ENCODE measurements at regions not wholly inside any gene's neighbourhood (a gene's known extent, or its start where the extent isn't known, plus 50 kb on each side); places are given as distances from the start of the nearest gene placed in this dataset.
"Not testable (repeated sequence)": the region's sequence is repeated elsewhere in the genome, so short reads cannot be mapped to it uniquely, and the experiment has no call there.

DNA sequence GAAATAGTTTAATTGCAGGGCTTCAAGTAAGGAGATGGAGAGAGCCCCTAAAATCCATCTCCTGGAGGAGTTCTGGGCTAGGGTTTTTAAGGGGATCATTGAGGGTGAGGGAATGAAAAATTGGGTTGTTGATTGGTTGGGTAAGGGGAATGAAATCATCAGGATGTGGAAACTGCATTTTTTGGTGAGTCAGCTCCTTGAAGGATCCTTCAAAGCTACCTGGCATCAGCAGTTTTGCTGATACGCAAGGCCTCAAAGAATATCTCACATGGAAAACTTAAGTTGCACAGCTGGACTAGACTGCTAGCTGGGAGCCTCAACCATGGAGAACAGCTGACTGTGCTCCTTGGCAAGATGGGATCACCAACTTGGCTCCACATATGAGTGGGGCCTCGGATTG lies 136.7 kb downstream of the FGF10 start:
- no peak for DNase-seq (ENCODE audit: low spot score)

DNA sequence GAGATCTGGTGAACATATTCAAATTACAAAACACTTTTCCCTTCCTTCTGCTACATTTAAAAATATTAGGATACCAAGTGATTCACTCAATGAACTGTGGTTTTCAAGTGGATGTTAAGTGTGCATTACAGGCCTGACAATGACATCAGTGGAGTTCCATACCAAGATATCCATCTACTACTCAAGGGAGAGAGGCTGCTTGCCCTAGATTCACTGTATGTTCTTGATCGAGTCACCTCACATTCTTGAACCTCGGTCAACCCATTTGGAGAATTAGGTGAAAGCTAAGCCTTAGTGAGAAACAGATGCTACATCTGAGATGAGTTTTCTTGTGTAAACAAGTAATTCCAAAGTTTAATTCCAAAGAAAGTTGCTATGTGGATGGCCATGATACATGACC lies 142.2 kb downstream of the FGF10 start:
- DNase-seq (ENCODE audit: low spot score): no peak

DNA sequence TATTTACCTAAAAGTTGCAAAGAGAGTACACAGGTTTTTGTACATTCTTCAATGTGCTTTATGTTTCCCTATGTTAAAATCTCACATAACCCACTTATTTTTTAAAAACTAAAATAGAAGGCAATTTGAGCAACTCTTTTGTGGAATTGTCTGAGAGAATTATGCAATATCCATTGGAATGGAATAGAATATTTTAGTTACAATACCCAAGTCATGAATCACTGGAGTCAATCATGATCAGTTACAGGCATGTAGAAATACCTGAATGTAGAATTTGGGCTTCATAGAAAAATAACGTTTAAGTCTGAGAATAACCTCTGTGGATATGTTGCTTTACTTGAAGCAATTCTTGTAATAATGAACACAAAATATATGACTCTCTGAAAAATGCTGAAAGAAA lies 143.3 kb downstream of the FGF10 start:
- DNase-seq (ENCODE audit: low spot score): no peak

DNA sequence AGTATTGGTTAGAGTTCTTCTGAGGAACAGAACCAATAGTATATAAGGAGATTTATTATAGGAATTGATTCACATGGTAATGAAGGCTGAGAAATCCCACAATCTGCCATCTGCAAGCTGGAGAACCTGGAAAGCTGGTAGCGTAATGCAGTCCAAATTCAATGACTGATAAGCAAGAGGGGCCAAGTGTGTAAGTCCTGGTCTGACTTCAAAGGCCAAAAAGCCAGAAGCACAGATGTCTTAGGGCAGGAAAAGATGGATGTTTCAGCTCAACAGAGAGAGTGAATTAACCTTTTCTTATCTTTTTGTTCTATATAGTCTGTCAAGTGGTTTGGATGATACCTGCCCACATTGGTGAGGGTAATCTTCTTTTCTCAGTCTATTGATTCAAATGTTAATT lies 146.4 kb downstream of the FGF10 start:
- DNase-seq (ENCODE audit: low spot score): no peak

DNA sequence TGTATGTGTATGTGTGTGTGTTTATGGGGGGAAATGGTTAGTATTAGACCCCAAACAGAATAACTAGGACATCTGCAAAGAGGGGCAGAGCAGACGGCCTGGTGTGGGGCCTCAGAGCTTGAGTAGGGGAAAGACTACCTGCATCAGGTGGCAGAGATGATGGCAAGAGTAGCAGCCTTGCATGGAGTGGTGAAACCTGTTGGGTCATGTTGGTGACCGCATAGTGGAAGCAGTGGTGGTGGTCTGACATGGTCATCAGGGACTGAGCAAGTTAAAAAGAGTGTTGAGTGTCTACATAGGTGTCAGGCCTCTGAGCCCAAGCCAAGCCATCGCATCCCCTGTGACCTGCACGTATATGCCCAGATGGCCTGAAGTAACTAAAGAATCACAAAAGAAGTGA lies 153.2 kb downstream of the FGF10 start:
- DNase-seq (ENCODE audit: low spot score): no peak

DNA sequence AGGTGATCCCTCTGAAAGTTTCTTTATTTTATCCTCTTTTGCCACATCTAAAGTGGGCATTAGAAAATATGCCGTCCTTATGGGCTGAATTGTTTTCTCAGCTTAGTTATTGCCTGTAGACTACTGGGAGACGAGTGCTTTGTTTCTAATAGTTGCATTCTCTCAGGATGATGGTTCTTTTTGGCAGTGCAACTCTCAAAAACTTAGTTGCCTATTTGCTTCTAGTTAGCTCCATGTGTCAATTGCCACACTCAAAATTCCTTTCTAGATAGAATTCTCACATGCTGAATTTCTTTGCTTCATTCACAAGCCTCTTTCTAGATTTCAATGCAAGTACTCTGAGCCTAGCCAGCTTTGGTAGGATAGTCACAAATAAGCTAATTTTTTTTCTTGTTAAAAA lies 155.5 kb downstream of the FGF10 start:
- no peak for DNase-seq (ENCODE audit: low spot score)

DNA sequence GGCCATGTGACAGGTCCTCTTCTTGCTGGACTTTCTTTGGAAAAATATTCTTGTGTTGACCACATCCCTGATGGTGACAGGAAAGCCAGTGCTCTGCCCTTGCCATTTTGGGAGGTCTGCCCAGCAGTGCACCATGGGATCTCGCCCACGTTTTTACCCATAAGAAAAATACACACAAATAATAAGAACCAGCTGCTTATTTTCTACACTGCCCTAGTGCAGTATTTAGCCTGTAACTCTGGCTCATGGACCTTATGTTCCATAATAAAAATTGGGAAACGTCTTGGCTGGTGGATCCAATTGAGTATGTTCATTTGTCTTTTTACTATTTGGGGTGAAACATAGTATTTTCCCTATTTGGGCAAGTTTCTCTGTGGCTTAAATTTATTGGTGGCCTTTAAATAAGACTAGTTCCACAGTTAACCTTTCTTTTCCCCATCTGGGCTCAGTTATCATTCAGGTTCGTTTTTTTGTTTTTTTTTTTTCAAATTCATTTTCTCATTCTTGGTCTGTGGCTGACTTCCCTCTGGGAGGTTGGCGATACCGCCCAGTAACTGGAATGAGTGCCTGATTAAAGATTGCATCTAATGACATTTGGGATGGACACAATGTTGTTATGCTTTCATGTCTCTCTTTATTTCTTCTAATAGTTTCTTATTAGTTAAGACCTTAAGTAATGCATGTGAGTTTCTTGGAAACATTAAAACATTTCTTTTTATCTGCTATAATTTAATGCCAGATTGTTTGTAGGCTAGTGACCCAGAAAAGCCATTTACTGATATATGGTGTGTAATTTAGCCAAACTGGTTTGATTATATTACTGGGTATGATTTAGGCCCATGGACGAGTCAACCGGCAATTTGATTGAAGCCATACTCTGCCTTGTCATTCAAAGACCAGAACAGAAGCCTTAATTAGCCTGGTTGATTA lies 163.7 kb downstream of the FGF10 start:
- no peak for DNase-seq (ENCODE audit: low spot score)

DNA sequence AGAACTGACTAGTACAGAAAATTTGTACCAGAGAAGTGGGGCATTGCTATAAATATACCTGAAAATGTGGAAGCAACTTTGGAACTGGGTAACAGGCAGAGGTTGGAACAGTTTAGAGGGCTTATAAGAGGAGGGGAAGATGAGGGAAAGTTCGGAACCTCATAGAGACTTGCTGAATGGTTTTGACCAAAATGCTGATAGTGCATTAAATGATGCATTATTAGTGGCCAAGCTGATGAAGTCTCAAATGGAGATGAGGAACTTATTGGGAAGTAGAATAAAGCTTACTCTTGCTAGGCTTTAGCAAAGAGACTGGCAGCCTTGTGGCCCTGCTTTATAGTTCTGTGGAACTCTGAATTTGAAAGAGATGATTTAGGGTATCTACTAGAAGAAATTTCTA lies 189.8 kb downstream of the FGF10 start:
- no peak for DNase-seq (ENCODE audit: low spot score)

DNA sequence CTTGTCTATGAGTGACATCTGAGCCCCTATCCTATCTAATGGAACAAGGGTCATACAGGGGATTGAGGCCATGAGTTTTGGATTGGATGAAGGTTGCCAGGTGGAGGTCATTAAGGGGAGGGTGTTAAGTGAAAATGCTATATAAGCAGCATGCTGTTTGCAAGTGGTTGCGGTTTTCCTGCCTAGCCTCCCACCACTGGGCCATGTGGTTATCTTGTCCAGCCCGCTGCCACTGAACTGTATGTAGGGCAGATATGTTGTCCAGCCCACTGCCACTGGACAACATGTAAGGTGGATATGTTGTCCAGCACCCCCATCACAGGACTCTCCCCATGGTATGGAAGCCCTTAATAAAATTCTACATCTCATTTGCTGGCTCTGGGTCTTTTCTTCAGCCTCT lies 200.0 kb downstream of the FGF10 start:
- DNase-seq (ENCODE audit: low spot score): no peak

DNA sequence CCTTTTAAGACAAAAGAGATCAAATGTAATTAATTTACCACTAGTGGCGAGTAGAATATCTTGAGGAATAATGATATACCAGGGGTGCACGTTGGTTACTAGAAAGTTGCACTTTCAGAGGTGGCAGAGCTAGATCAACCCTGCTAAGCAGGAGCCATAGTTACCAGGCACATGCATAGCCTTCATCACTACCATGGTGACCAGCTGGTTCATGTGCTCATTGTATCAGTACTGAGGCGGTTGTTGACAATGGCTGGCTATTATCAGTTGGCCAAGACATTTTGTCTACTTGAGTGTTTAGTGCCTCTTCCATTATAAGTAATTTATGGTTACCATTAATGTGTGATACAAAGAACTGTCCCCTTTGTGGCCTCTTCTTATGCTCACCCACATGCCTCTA lies 201.2 kb downstream of the FGF10 start:
- DNase-seq (ENCODE audit: low spot score): no peak

DNA sequence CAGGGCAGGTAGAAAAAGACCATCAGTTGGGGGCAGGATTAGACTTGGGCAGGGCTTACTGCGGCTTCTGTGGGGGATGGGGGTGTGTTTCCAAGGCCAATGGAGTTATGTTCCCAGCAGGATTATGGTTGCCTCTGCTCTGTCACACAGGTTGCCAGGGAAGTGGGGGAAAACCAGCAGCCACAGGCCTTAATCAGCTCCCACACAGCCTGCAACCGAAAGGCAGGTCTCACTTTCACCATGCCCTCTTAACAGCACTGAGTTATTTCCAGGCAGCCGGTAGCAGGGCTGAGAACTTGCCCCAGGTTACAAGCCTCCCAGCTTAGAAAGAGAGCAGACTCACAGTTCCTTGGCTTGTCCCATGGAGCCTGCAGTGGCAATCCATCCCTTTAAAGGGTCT lies 205.5 kb downstream of the FGF10 start:
- DNase-seq (ENCODE audit: low spot score): peak; percentile 62

DNA sequence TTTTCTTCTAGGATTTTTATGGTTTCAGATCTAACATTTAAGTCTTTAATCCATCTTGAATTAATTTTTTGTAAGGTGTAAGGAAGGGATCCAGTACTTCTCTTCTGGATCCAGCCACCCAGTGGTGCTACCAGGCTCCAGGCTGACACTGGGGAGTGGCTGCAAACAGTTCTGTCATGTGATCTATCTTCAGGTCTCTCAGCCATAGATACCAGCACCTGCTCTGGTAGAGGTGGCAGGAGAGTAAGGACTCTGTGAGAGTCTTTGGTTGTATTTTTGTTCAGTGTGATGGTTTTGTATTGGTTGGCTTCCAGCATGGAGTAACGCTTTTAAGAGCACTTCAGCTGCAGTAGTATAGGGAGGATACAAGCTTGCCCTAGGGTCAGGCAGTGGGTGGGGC lies 205.9 kb downstream of the FGF10 start:
- DNase-seq (ENCODE audit: low spot score): no peak

DNA sequence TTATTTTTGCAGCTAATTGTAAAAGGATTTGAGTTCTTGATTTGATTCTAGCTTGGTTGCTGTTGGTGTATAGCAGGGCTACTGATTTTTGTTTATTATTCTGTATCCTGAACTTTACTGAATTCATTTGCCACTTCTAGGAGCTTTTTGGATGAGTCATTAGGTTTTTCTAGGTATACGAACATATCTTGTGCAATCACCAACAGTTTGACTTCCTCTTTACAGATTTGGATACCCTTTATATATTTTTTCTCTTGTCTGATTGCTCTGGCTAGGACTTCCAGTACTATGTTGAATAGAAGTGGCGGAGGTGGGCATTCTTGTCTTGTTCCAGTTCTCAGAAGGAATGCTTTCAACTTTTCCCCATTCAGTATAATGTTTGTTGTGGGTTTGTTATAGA lies 210.8 kb downstream of the FGF10 start:
- no peak for DNase-seq (ENCODE audit: low spot score)

DNA sequence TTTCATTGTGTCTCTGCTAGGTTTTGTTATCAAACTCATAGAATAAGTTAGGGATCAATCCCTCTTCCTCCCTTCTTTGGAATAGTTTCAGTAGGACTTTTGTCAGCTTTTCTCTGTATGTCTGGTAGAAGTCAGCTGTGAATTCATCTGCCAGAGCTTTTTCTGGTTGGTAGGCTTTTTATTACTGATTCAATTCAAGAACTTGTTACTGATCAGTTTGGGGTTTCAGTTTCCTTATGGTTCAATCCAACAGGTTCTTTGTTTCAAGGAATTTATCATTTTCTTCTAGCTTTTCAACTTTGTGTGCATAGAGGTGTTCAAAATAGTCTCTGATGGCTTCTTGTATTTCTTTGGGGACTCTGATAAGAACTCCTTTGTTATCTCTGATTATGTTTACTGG lies 221.7 kb downstream of the FGF10 start:
- no peak for DNase-seq (ENCODE audit: low spot score)

DNA sequence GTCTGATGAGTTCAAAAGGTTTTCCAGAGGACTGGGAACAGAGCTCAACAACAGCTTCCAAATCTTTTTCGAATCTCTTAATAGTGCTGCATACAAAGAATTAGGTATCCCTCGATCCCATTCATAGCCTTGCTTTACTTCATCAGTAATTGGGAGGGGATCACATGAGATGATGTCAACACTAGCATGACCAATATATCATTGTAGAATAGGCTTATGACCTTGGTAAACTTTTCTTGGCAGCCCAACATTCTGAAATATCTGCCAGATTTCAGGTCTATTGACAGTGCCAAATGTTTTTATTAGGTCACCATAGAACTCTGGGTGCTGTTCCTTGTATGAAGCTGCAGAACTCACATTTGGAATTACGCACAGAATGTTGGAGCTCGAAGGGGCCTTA lies 228.9 kb downstream of the FGF10 start:
- DNase-seq (ENCODE audit: low spot score): no peak

DNA sequence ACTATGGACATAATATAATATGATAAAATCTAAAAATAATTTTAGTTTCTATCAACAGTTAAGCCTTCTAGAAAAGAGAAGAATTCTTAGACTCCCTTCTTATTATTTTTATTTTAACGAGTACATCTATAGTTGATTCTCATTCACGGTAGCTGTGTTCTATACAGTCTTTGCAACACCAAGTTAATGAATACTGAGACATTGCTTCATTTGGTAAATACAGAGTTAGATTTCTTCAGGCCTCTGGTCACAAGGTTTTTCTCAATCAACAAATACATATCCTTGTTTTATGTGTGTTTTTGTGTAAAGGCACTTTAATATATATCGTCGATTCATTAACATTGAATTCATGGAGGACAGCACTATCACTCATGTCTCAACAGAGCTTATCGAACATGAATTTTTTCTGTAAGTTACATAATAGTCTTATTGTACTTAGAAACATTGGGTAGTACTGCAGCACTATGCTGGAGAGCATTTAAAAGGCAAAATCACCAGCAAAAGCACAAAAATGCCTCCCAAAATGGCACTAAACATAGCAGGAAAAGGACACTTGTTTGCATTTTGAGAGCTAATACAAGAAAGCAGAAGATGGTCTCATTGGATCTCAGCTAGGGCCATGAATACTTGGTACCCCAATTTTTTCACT lies 239.0 kb downstream of the FGF10 start:
- no peak for DNase-seq (ENCODE audit: low spot score)

DNA sequence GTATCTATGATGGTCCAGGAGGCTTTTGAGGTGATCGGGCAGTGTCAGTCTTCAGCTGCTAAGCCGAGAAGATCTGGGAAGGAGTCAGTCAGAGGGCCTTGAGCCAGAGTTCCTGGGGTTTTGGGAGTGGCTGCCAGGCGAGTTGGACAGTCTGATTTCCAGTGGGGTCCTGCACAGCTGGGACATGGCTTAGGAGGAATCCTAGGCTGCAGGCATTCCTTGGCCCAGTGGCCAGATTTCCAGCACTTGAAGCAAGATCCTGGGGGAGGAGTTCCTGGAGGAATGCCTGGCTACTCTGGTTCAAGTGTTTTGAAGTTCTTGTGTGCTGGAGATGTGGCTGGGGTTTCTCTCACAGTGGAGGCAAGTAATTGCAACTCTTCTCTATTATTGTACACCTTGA lies 271.3 kb downstream of the FGF10 start:
- DNase-seq (ENCODE audit: low spot score): not testable (repeated sequence)

DNA sequence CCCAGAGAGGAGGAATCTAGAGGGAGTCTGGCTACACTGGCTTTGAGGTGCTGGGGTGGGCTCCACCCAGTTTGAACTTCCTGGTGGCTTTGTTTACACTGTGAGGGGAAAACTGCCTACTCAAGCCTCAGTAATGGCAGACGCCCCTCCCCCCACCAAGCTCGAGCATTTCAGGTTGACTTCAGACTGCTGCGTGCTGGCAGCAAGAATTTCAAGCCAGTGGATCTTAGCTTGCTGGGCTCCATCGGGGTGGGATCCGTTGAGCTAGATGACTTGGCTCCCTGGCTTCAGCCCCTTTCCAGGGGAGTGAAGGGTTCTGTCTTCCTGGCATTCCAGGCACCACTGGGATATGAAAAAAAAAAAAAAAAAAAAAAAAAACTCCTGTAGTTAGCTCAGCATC lies 281.0 kb downstream of the FGF10 start:
- DNase-seq (ENCODE audit: low spot score): not testable (repeated sequence)

DNA sequence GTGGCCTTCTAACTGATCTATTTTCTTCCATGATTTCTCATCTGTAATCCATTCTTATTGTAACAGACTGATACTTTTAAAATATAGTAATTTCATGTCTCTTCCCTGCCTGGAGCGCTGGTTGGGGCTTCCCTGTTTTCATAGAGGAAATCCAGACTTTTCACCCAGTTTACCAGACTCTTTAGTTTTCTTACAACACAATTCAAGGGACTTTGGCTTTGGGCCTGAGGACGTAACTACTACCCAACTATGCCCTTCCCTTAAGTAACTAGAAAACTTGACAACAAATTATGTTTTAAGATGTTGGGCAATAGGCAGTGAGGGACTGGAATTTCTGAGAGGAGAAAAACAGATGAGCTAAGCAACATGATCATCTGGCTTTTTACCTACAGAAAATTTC lies 289.6 kb downstream of the FGF10 start:
- DNase-seq (ENCODE audit: low spot score): no peak

DNA sequence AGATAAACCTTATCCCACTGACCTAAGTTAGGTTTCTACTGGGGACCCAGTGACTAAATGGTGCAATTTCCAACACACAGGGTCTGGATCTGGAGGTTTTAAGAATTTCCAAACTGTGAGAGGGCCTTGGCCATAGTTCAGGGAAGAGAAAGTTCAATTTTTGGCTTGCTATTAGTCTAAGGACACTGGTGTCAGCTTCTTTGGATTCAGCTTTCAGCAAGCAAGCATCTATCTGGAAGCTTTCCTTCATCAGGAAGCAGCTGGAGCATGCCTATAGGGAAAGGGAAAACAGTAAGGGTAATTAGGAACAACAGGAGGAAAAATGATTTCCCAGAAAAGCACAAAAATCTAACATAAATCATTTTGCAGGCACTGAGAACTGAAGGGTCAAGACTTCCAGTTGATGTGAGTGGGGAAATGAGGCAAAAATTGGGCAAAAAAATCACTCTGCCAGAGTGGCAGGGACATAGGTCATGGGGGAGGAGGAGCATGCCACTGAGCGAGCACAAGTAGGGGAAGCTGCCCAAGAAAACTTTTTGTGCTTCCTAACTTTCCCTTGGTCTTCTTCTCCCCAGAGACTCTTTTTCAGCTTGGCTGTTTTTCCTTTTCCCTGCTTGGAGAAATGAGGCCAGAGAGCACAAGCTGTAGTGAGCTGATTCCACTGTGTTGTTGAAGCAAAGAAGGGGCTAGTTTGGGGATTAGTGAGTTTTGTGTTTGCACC lies 299.6 kb downstream of the FGF10 start:
- no peak for DNase-seq (ENCODE audit: low spot score)

DNA sequence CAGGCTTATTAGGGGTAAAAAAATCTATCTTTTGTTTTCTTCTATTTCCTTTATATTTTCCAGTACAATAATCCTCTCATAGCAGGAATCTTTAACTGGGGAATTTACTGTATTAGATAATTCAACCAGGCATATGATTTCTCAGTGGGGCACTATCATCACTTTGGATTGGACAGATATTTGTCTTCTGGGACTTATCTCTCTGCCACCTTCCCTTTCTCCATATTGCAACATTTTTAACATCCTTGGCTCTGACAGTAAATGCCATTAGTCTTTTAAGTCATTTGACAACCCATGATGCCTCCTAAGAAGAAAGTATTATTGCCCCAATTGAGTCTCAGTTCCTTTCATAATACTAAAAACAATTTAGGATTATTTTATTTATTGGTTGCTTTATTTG lies 304.1 kb downstream of the FGF10 start:
- no peak for DNase-seq (ENCODE audit: low spot score)

DNA sequence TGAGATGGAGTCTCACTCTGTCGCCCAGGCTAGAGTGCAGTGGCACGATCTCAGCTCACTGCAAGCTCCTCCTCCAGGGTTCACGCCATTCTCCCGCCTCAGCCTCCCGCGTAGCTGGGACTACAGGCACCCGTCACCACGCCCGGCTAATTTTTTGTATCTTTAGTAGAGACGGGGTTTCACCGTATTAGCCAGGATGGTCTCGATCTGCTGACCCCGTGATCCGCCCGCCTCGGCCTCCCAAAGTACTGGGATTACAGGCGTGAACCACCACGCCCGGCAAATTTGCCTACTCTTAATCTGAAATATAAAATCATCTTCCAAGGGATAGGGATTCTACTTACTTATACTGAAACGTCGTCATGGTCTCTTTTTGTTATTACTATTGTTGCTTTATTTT lies 314.7 kb downstream of the FGF10 start:
- not testable (repeated sequence) for DNase-seq (ENCODE audit: low spot score)

DNA sequence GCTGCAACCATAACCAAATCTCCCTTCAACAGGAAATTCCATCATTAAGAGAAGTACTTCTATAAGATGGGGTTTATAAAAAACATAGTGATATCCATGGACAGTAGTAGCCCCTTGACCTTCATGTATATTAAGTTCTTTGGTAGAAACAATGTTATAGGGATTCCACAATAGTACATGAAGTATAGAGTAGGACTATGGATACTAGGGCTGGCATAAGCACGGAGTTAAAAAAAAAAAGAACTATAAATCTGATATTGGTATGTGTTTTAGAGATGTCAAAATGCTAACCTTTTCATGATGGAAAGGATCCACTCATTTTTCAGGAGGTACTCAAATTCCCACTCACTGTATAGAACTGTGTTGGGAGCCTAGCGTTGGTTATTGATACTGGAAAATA lies 337.6 kb downstream of the FGF10 start:
- no peak for DNase-seq (ENCODE audit: low spot score)

Data from ecto neural progenitor cell (in vitro differentiated cells).